ENCODE measurements at regions not wholly inside any gene's neighbourhood (a gene's known extent, or its start where the extent isn't known, plus 50 kb on each side); places are given as distances from the start of the nearest gene placed in this dataset.
"Not testable (repeated sequence)": the region's sequence is repeated elsewhere in the genome, so short reads cannot be mapped to it uniquely, and the experiment has no call there.

GRCh38 chr6:66096679-66097078, 389.7 kb upstream of the EYS start:
- Histone ChIP-seq H3K27ac (ENCODE audit: low read length) (no peak overlapping the region), H3K27me3 (ENCODE audit: control insufficient read depth, insufficient read depth, low read length) (no peaks in the 10 kb centered on the region), H3K9me3 (ENCODE audit: control insufficient read depth, insufficient read depth, low read length) (no peaks in the 10 kb centered on the region), H3K36me3 (ENCODE audit: control insufficient read depth, insufficient read depth, low read length) (no peaks in the 10 kb centered on the region), H3K4me3 (ENCODE audit: low read length) (no peak overlapping the region), H3K4me1 (ENCODE audit: control insufficient read depth, insufficient read depth, low read length) (no peaks in the 10 kb centered on the region)
- intact Hi-C loops (cut with micrococcal nuclease), result no loop called here
- ATAC-seq (no peak), DNase-seq (no peak)
- Mint-ChIP-seq H3K27me3 (ENCODE audit: low read depth in 2 of 2) (no peaks in the 10 kb centered on the region), H3K27ac (no peak overlapping the region), H3K36me3 (peaks cover 3% of the 10 kb centered on the region), H3K4me3 (no peak overlapping the region), H3K9me3 (peaks cover 18 to 19% of the 10 kb centered on the region in 2 donors), H3K4me1 (no peaks in the 10 kb centered on the region)
- TF ChIP-seq CTCF (IDR thresholded peaks at IDR 0.05), result no peak
- 95% methylated on average over 26 of the region's 26 CpGs for WGBS (ENCODE audit: insufficient coverage)

GRCh38 chr6:66094615-66095014, 387.6 kb upstream of the EYS start:
- ATAC-seq (no peak), DNase-seq (no peak)
- Histone ChIP-seq H3K4me3 (ENCODE audit: low read length) (no peak overlapping the region), H3K27me3 (ENCODE audit: control insufficient read depth, insufficient read depth, low read length) (no peaks in the 10 kb centered on the region), H3K9me3 (ENCODE audit: control insufficient read depth, insufficient read depth, low read length) (peaks cover under 1% of the 10 kb centered on the region), H3K36me3 (ENCODE audit: control insufficient read depth, insufficient read depth, low read length) (no peaks in the 10 kb centered on the region), H3K4me1 (ENCODE audit: control insufficient read depth, insufficient read depth, low read length) (no peaks in the 10 kb centered on the region), H3K27ac (ENCODE audit: low read length) (no peak overlapping the region)
- intact Hi-C loops (cut with micrococcal nuclease), result no loop called here
- Mint-ChIP-seq H3K4me1 (no peaks in the 10 kb centered on the region), H3K27ac (no peak overlapping the region), H3K36me3 (no peaks in the 10 kb centered on the region), H3K4me3 (no peak overlapping the region), H3K9me3 (peaks cover 13 to 19% of the 10 kb centered on the region in 2 donors), H3K27me3 (ENCODE audit: low read depth in 2 of 2) (no peaks in the 10 kb centered on the region)
- 95% methylated on average over 23 of the region's 27 CpGs for WGBS (ENCODE audit: insufficient coverage)
- no peak for TF ChIP-seq CTCF (IDR thresholded peaks at IDR 0.05)

- ATAC-seq; H3K27me3 Mint-ChIP-seq (ENCODE audit: low read depth in 2 of 2); H3K4me3 ChIP-seq (ENCODE audit: low read length); H3K27me3 ChIP-seq (ENCODE audit: control insufficient read depth, insufficient read depth, low read length); intact Hi-C loops (cut with micrococcal nuclease); H3K4me1 Mint-ChIP-seq; H3K4me3 Mint-ChIP-seq; H3K36me3 Mint-ChIP-seq; H3K36me3 ChIP-seq (ENCODE audit: control insufficient read depth, insufficient read depth, low read length); H3K27ac Mint-ChIP-seq; H3K9me3 ChIP-seq (ENCODE audit: control insufficient read depth, insufficient read depth, low read length); H3K4me1 ChIP-seq (ENCODE audit: control insufficient read depth, insufficient read depth, low read length); DNase-seq; H3K27ac ChIP-seq (ENCODE audit: low read length): not testable (repeated sequence)
- H3K9me3 Mint-ChIP-seq, result peaks cover 17 to 27% of the 10 kb centered on the region in 2 donors
- no CpG with 5 or more reads among the region's 1 CpG for WGBS (ENCODE audit: insufficient coverage)
Observed at GRCh38 chr6:66092306-66092705, 385.3 kb upstream of the EYS start.

GRCh38 chr6:66086532-66086931, 379.5 kb upstream of the EYS start:
- Histone ChIP-seq H3K27me3 (ENCODE audit: control insufficient read depth, insufficient read depth, low read length) (no peaks in the 10 kb centered on the region), H3K4me1 (ENCODE audit: control insufficient read depth, insufficient read depth, low read length) (no peaks in the 10 kb centered on the region), H3K27ac (ENCODE audit: low read length) (no peak overlapping the region), H3K9me3 (ENCODE audit: control insufficient read depth, insufficient read depth, low read length) (peaks cover 21% of the 10 kb centered on the region), H3K36me3 (ENCODE audit: control insufficient read depth, insufficient read depth, low read length) (no peaks in the 10 kb centered on the region), H3K4me3 (ENCODE audit: low read length) (no peak overlapping the region)
- Mint-ChIP-seq H3K36me3 (peaks cover 8% of the 10 kb centered on the region), H3K27me3 (ENCODE audit: low read depth in 2 of 2) (no peaks in the 10 kb centered on the region), H3K27ac (no peak overlapping the region), H3K4me3 (no peak overlapping the region), H3K9me3 (peaks cover 26 to 42% of the 10 kb centered on the region in 2 donors), H3K4me1 (no peaks in the 10 kb centered on the region)
- ATAC-seq (no peak), DNase-seq (no peak)
- intact Hi-C loops (cut with micrococcal nuclease), result no loop called here
- no peak for TF ChIP-seq CTCF (IDR thresholded peaks at IDR 0.05)
